Activated naive CD4-positive, alpha-beta T cell treated with anti-CD3 and anti-CD28 coated beads, Interleukin-2, amount 50 U/mL, for 72 hours (primary cell): ENCODE measurements at regions not wholly inside any gene's neighbourhood (a gene's known extent, or its start where the extent isn't known, plus 50 kb on each side); places are given as distances from the start of the nearest gene placed in this dataset.
A peak's percentile ranks its signal among the peaks of the same experiment; 100 is the strongest.

Source experiments
- ATAC-seq, 2 donors: fragments of 150-1000 bp; cut with Tn5 transposase; 2 replicates each; pipeline ENCODE4 v1.10.0; 2021; ENCODE audit warnings: mild to moderate bottlenecking in 2 of 2, moderate library complexity in 2 of 2
- DNase-seq, 2 donors: peaks; one replicate each; pipeline ENCODE4 v3.0.0; 2021 to 2022; ENCODE audit warnings: low spot score in 2 of 2
- H3K27ac Mint-ChIP-seq, 2 donors: one replicate each; pipeline ENCODE4 v1.8.0; 2022; ENCODE audit warnings: mild to moderate bottlenecking in 2 of 2, mixed read lengths in 2 of 2
- H3K36me3 Mint-ChIP-seq, 2 donors: one replicate each; pipeline ENCODE4 v1.8.0; 2022; ENCODE audit warnings: mixed read lengths in 2 of 2
- H3K9me3 Mint-ChIP-seq, 2 donors: one replicate each; pipeline ENCODE4 v1.8.0; 2022; ENCODE audit warnings: mixed read lengths in 2 of 2

- Mint-ChIP-seq H3K27ac (no peak overlapping the region), H3K9me3 (no peaks in the 10 kb centered on the region), H3K36me3 (no peaks in the 10 kb centered on the region)
- DNase-seq (no peak), ATAC-seq (no peak)
Measured at GRCh38 chr1:47701741-47702515, 264.1 kb downstream of the FOXD2 start.

GRCh38 chr1:47703156-47703825 lies 265.4 kb downstream of the FOXD2 start:
- Mint-ChIP-seq H3K36me3 (no peaks in the 10 kb centered on the region), H3K9me3 (no peaks in the 10 kb centered on the region), H3K27ac (no peak overlapping the region)
- DNase-seq (no peak), ATAC-seq (no peak)

DNA sequence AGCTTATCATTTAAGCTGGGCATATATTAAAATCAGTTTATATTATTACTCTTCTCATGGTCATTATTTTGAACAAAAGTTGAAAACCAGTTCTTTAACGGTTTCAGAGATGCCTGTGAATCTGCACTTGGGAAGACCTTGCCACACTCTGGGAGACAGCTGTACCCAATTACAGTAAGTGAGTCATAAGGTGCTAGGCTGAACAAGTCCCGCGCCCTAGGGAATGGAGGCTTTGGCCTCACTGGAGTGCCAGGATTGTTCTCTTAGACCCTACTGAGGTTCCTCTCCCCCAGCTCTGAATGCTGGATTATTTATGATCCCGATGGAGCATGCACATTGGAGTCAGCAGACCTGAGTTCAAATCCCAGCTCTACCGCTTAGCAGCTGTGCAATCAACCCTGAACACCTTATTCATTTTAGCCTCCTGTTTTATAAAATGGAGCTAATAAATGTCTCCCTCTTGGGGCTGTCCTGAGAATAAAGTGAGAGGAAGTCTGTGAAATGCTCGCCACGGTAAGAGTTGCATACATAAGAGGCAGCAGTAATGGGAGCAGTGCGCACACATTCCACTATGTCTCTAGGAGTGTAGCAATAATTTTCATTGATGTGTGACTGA lies 266.2 kb downstream of the FOXD2 start:
- DNase-seq, result no peak
- H3K9me3 Mint-ChIP-seq, result no peaks in the 10 kb centered on the region
- no peak overlapping the region for H3K27ac Mint-ChIP-seq
- no peaks in the 10 kb centered on the region for H3K36me3 Mint-ChIP-seq
- no peak for ATAC-seq

- no peaks in the 10 kb centered on the region for H3K9me3 Mint-ChIP-seq
- ATAC-seq (no peak), DNase-seq (no peak)
- H3K27ac Mint-ChIP-seq, result no peak overlapping the region
- no peaks in the 10 kb centered on the region for H3K36me3 Mint-ChIP-seq
Measured at GRCh38 chr1:47705517-47706130, 267.8 kb downstream of the FOXD2 start.

DNA sequence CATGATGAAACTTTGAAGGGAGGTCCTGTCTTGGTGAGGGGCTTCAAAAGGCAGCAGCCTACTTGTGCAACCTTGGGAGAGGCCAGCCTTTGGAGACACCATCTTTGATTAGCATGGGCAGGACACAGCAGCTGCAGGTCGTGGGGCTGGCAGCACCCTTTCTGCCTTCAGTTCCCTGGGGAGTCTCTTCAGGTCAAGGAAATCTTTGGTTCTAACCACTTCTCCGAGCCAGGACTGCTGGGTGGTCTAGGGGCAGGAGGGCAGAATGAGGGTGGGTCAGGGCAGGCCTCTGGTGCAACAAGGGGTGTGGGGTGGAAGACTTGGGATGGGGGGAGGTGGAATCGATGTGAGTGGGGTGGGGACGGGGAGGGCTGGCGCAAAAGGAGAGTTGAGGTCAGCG lies 269.7 kb downstream of the FOXD2 start:
- no peak for DNase-seq
- Mint-ChIP-seq H3K36me3 (no peaks in the 10 kb centered on the region), H3K9me3 (no peaks in the 10 kb centered on the region), H3K27ac (no peak overlapping the region)
- ATAC-seq, result no peak

- no peaks in the 10 kb centered on the region for H3K9me3 Mint-ChIP-seq
- H3K36me3 Mint-ChIP-seq, result no peaks in the 10 kb centered on the region
- no peak for DNase-seq
Measured at GRCh38 chr1:47708019-47708535, 270.2 kb downstream of the FOXD2 start.

GRCh38 chr1:47708658-47709018 lies 270.8 kb downstream of the FOXD2 start:
- DNase-seq (no peak), ATAC-seq (no peak)
- Mint-ChIP-seq H3K36me3 (no peaks in the 10 kb centered on the region), H3K27ac (no peak overlapping the region), H3K9me3 (no peaks in the 10 kb centered on the region)

More at GRCh38 chr1:47708019-47708535, 270.2 kb downstream of the FOXD2 start:
- no peak for ATAC-seq
- H3K27ac Mint-ChIP-seq, result no peak overlapping the region

DNA sequence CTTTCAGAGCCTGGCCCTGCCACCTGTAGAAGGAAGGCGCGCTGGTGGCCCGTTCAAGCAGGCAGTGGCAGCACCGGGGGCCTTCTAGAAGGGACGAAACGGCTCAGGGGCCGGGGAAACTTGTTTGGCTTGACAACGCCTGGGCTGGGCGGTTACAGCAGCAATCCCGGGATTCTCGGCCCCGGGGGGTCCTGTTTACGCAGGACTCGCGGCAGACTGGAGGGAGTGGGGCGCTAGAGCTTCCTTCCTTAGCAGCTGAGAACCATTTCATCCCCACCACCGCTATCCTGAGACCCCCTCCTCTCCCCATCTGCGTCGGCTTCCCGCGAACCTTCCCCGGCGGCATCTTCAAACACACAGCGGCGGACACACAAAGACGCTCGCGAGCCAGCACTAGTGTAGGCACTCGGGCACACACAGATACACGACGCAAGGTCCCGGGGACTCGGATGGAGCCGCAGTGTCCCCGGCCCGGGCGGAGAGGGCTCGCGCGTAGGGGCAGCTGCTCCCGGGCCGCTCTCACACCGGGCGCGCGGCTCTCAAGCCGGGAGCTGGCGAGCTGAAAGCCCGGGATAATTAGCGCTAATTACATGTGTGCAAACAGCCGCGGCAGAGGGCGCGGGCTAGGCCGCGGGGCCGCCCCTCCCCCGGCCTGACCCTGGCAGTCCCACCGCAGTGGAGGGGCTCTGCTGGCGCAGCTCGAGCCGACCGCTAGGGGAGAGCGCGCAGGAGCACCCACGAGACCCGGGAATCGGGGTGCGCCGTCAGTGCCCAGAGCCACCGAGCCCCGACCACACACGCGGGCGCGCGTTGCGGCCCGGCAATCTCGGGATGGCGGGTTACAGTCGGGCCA lies 271.4 kb downstream of the FOXD2 start:
- ATAC-seq (peak in 1 of 2 donors; percentile 49), DNase-seq (peak in 1 of 2 donors; percentile 36)
- Mint-ChIP-seq H3K36me3 (no peaks in the 10 kb centered on the region), H3K27ac (no peak overlapping the region), H3K9me3 (no peaks in the 10 kb centered on the region)

GRCh38 chr1:47709872-47710231 lies 272.0 kb downstream of the FOXD2 start:
- H3K27ac Mint-ChIP-seq, result no peak overlapping the region
- no peaks in the 10 kb centered on the region for H3K9me3 Mint-ChIP-seq
- no peaks in the 10 kb centered on the region for H3K36me3 Mint-ChIP-seq
- DNase-seq (no peak), ATAC-seq (peak; percentile 19 to 21)

DNA sequence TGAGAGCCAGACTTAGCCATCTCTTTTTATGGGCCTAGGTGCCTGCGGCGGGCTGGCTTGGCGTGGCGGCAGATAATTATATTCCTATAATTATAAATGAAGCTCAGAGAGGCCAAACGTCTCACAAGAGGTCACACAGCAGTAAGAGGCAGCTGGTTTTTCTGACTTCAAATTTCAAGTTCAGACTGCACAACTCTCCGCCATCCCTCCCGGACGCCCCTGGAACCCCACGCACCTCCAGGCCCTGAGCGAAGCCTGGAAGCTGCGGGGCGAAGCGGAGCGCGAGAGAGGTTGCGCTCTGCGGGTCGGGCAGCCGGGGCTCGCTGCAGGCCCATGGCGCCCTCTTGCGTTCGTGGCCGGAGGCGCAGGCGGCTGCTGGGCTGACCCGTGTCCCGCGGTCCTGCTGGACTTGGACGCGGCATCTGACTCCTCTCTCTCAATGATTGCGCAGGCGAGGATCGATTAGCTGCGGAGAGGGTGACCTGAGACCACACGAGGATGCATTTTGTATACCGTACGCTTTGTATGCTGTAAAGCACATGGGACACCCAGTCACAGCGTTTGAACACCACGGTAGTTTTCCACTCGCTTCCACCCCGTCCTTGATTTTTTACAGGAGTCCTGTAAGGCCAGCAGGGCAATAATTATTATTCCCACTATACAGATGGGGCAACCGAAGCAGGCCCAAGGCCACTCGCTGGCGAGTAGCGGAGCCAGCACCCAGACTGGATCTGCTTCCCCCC lies 272.7 kb downstream of the FOXD2 start:
- DNase-seq (peak; percentile 68 to 86), ATAC-seq (peak; percentile 84 to 88)
- H3K27ac Mint-ChIP-seq, result no peak overlapping the region
- no peaks in the 10 kb centered on the region for H3K36me3 Mint-ChIP-seq
- no peaks in the 10 kb centered on the region for H3K9me3 Mint-ChIP-seq
